Dermis microvascular lymphatic vessel endothelial cell (primary cell): ENCODE measurements at regions not wholly inside any gene's neighbourhood (a gene's known extent, or its start where the extent isn't known, plus 50 kb on each side); places are given as distances from the start of the nearest gene placed in this dataset.
A peak's percentile ranks its signal among the peaks of the same experiment; 100 is the strongest.
"Not testable (repeated sequence)": the region's sequence is repeated elsewhere in the genome, so short reads cannot be mapped to it uniquely, and the experiment has no call there.

ENCODE experiments used
- DNase-seq, 2 donors: peaks; one replicate each; pipeline versions ENCODE4 v3.0.0 to v3.0.0-alpha.2; 2010; ENCODE audit warnings: low read depth in 2 of 2

DNA sequence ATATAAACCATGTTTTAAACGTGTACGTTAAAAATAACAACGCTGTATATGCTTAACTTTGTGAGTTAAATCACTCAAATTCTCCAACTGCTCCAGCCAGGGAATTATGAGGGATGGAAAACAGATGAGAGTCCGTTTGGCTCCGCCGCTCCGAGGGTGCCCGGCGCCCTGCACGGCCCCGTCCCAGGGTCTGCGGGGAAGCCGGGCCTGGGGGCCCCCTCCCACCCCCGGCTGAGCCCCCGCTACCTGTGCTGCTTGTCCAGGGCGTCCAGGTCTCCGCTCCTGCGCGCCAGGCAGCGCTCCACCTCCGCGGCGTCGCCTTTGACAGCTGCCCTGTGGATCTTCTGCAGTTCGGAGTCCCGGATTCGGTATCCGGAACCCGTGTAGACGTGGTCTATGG is 415.5 kb downstream of the FOXD4L4 start:
- DNase-seq, result not testable (repeated sequence)

DNA sequence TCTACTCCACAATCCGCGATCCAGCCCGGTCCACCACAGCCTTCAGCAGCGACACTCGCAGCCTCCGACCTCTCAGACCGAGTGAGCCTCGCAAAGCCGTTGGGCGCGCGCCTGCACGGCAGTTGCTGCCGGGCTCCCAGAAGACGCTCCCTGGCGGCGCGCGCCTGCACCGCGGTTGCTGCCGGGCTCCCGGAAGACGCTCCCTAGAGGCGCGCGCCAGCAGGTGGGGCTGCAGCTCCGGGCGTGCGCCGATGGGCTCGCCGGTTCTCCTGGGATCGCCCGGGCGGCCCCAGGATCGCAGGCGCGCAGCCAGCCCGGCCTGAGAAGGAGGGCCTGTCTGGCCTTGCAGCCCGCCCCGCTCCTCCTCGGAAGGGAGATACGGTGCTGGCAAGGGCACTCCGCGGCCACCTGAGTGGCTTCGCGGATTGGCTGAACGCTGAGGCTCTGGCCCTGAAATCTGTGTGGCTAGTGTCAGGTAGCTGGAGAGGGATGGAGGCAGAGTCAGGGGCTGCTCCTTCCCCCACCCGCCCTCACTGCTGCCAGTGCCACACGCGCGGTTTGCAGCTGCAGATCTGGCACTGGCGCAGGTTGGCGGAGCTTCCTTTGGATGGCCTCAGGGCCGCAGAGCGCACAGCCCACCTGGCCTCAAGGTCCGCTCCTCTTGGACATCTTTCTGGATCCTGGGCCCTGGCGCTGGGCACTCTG is 416.2 kb downstream of the FOXD4L4 start:
- peak; percentile 4 to 74 for DNase-seq

DNA sequence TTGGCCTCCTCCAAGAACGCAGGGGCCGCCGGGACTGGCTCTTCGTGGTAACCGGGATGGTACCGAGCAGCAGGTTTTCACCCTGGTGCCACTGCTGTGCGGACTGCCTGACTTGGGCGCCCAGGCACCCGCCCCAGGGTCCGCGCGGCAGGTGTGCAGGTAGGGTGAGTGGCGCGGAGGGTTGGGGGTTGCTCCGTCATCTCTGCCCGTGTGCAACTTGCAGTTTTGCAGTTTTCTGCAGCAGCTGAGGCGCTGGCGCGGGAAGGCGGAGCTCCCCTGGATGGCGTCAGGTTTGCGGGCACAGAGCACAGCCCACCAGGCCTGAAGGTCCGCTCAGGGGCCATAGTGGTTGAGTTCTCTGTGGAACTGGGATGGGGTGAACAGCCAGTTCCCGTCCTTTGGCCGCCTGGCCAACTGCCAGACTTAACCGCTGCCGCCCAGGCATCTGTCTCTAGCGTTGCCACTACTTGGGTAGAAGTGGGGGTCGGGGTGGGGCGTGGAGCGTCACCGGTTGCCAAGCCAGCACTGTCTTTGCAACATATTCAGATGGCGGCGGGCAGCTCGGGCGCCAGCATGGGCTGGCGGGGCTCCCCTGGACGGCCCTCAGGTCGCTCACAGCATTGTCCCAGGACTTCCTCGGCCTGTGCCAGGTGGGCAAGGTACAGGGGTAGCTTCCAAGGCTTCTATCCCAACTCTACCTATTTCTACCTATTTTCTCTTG is 417.2 kb downstream of the FOXD4L4 start:
- not testable (repeated sequence) for DNase-seq

DNA sequence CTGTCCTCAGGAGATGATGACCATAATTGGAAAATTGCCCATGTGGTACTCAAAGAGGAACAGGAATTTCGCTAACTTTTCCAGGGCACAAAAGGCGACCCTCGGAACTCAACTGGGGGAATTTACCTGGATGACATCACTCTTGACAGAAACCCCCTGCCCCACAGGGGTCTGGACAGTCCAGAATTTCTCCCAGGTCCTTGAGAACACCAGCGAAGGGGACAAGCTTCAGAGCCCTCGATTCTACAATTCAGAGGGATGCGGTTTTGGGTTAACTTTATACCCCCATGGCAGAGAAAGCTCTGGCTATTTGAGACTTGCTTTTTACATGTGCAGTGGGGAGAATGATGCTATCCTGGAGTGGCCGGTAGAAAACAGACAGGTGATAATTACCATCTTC is 445.4 kb downstream of the FOXD4L4 start:
- not testable (repeated sequence) for DNase-seq

DNA sequence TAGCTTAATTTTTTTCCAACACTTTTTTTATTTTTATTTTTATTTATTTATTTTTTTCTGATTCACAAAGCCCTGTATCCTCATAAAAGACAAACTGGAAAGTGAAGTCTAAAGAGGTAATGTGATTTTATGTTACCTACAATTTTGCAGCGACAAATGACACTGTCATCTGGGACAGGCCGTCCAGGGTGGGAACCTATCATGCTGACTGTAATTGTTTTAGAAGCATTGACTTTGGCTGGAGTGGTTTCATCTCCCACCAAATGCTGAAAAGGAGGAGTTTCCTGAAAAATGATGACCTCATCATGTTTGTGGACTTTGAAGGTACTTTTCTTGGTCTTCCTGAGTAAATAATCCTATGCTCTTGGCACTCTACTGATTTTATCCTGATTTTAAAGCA is 446.7 kb downstream of the FOXD4L4 start:
- not testable (repeated sequence) for DNase-seq

DNA sequence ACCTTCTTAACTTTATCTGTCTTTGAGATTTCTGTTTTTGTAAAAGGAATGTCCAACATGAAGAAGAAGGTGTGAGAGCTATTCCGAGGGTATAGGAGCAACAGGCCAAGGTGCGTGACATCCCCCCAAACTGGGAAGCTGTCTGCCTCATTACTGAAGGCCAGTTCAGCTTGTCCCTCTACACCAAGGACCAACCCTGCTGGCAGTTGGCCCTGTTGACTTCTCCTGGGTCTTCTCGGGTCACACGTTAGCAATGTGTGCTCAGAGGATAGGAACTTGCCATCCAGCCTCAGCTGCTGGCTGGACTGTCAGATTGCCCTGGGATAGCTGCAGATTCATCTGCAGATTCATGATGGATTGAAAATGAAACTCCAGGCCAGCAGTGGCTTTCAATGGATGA is 460.3 kb downstream of the FOXD4L4 start:
- DNase-seq, result not testable (repeated sequence)

DNA sequence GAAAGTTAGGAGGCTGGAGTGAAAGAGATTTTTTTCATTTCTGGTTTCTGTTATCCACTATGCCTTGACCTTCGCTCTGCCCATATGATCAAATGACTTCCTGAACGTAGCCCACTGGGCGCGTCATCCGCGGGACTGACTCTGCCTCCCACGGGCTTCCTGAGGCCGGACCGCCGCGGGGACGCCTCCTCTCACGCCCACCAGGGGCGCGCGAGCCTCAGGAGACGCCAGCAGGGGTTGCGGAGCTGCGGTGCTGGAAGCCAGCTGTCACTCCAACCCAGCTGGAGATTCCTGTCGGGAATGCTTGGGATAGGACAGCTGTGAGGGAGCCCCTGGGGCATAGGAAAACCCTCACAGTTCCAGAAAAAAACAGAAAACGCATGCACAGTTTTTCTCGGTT is 461.5 kb downstream of the FOXD4L4 start:
- not testable (repeated sequence) for DNase-seq

DNA sequence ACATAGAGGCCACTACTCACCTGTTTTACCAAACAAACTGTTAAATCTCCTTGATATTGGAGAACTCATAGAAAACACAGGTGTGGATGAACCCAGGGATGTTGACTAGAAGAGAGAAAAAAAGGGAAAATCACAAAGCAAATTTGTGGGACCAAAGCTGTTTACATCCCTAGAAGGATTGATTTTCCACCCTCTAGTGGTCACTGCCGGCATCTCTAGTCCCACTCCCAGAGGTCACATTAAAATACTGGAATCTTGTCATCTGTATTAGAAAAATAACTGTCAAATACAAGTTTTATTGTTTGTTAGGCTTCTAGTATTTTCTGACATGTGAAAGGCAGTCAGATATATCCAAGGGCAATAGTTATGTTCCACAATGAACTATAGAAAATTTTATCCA is 469.7 kb downstream of the FOXD4L4 start:
- DNase-seq, result not testable (repeated sequence)

DNA sequence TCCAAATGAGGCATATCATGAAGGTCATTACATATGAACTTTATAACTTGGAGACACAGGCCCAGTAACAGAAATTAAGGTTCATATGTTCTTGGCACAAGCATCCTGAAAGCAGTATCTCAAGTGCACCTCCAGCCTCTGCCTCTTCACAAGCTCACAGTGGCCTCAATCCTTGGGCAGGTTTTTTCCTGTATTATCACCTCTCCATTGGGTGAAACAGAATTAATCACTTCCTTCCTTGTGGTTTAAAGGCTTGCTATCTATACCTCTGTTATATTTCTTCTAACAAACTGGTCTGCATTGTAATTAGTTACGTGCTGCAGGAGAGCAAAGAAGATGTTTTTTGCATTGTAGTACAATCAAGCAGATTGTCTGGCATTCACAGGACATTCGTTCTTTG is 471.0 kb downstream of the FOXD4L4 start:
- not testable (repeated sequence) for DNase-seq

DNA sequence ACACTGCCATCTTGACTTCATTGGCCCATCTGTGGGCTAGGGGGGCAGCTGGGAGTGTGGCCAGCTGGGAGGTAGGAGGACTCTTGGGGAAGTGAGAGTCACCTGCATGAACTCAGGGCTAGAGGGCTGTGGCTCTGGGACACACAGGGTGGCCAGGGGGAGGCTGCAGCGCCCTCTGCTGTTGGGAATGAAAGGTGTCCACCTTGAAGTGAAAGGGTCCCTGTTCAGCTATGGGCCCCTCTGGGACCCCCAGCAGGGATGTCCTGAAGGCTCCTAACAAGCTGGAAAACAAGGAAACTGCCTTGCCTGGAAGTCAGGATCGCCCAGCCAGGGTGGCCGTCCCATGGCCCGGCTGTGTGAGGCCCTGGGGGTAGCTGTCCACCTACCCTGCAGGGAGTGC is 507.8 kb downstream of the FOXD4L4 start:
- not testable (repeated sequence) for DNase-seq

DNA sequence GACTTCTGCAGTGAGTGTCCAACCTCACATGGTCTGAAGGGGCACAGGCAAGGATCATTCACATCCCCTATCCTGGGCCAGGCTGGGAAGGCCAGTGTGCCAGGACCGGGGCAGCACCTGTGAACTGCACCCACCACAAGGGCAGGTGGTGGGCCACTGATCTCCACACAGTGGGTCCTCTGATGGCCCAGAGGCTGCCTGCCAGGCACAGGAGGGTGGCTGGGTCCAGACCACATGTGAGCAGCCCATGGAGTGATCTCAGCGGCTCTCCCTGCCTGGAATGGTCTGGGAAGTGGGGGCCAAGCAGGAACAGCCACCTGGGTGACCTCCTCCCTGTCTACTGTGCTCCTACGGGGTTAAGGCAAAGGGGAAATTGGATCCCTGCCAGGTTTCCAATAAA is 508.5 kb downstream of the FOXD4L4 start:
- DNase-seq, result not testable (repeated sequence)

DNA sequence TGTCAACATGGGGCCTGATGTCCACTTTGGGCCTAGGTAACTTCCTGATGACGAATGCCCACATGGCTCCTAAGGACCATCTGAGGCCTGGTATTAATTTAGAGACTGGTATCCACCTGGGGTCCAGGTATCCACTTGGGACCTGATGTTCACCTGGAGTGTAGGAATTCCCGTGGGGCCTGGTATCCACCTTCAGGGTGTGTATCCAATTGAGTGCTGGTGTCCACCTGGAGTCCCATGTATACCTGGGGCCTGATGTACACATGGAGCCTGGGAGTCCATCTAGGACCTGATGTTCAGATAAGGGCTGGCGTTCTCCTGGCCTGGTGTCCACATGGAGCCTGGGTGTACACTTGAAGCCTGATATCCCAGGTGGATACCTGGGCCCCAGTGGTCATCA is 520.6 kb downstream of the FOXD4L4 start:
- DNase-seq, result not testable (repeated sequence)

DNA sequence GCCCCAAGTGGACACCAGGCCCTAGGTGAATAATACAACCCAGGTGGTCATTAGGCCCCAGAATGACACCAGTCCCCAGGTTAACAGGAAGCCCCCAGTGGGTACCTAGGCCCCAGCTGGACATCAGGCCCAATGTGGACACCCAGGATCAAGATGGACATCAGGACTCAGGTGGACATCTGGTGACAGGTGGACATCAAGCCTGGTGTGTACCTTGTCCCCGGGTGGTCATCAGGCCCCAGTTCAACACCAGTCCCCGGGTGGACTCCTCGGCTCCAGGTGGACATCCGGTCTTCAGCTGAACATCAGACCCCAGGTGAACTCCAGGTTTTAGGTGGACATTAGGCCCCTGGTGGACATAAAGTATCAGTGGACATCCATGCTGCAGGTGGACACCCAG is 524.6 kb downstream of the FOXD4L4 start:
- DNase-seq, result not testable (repeated sequence)

DNA sequence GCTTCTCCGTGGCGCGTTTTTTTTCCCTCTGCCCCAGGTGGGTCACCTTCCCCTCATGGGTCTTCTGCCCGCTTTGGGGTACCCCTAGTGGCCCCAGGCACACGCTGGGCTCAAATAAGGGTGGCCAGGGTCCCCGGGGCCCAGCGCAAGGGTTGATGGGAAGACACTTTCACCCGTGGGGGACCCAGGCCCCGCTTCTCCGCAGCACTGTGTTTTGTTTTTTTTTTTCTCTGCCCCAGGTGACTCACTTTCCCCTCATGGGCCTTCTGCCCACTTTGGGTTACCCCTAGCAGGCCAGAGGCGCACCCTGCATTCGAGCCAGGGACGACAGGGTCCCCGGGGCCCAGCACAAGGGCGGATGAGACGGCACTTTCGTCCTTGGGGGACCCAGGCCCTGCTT is 526.7 kb downstream of the FOXD4L4 start:
- not testable (repeated sequence) for DNase-seq

DNA sequence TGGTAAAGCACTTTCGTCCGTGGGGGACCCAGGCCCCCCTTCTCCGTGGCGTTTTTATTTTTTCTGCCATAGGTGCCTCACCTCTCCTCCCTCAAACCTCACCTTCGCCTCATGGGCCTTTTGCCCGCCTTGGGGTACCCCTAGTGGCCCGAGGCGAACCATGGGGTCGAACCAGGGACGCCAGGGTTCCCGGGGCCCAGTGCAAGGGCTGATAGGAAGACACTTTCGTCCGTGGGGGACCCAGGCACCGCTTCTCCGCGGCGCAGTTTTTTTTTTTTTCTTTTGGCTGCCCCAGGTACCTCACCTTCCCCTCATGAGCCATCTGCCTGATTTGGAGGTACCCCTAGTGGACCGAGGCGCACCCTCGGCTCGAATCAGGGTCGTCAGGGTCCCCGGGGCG is 527.8 kb downstream of the FOXD4L4 start:
- not testable (repeated sequence) for DNase-seq

DNA sequence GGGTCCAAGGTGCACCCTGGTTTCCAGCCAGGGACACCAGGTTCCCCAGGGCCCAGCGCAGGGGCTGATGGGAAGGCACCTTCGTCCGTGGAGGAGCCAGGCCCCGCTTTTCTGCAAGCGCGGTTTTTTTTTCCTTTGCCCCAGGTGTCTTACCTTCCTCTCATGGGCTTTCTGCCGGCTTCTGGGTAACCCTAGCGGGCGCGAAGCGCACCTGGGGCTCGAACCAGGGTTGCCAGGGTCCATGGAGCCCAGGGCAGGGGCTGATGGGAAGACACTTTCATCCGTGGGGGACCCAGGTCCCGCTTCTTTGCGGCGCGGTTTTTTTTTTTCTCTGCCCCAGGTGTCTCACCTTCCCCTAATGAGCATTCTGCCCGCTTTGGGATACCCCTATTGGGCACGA is 529.3 kb downstream of the FOXD4L4 start:
- not testable (repeated sequence) for DNase-seq

DNA sequence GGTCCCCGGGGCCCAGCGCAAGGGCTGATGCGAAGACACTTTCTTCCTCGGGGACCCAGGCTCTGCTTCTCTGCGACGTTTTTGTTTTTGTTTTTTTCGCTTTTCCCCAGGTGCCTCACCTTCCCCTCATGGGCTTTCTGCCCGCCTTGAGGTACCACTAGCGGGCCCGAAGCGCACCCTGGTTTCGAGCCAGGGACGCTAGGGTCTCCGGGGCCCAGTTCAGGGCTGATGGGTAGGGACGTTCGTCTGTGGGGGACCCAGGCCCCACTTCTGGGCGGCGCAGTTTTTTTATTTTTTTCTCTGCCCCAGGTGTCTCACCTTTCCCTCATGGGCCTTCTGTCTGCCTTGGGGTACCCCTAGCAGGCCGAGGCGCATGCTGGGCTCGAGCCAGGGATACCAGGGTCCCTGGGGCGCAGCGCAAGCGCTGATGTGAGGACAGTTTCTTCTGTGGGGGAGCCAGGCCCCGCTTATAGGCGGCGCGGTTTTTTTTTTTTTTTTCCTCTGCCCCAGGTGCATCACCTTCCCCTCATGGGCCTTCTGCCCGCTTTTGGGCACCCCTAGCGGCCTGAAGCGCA is 530.0 kb downstream of the FOXD4L4 start:
- DNase-seq, result not testable (repeated sequence)

DNA sequence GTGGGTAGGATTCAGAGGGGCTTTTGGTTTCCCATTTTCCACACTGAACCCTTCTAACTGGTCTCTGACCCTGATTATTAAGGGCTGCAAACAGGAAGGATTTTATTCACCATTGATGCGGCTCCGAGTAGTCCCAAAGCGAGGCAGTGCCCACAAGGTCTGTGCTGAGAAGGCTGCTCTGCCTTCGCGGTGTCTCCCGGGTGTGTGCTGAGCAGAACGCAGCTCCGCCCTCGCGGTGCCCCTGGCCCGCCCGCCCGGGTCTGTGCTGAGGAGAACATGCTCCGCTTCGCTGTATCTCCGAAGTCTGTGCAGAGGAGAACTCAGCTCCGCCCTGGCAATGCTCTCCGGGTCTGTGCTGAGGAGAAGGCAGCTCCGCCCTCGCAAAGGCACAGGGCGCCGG is 530.7 kb downstream of the FOXD4L4 start:
- not testable (repeated sequence) for DNase-seq

DNA sequence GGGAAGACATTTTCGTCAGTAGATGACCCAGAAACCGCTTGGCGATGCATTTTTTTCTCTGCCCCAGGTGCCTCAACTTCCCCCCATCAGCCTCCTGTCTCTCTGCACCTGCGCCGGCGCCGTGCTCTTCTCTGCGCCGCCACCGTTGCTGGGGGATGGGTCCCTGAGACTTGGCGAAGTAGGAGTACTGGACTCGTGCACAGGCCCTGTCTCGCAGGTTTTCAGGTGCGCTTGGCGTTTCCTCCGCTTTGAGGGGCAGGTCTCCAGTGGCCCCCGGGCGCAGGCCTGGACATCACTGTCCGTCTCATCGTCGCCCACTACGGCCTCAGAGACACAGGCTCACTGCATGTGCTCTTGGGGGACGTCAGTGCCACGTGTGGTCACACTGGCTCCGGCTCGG is 532.1 kb downstream of the FOXD4L4 start:
- not testable (repeated sequence) for DNase-seq

DNA sequence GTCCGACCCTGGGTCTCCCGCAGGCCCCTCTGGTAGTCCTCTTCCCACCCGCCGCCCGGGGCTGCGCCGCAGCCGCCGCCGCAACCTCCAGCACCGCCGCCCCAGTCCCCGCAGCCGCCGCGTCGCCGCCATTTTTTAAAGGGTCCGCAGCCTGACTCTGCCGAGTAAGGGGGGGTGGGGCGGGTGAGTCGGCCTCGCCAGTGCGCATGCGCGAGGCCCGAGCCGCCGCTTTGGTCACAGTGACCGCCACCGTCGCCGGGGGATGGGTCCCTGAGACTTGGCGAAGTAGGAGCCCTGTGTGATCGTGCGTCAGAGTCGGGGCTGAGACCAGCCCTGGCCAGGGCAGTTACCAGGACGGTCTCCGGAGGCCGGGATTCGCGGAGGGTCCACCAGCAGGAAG is 532.8 kb downstream of the FOXD4L4 start:
- not testable (repeated sequence) for DNase-seq

DNA sequence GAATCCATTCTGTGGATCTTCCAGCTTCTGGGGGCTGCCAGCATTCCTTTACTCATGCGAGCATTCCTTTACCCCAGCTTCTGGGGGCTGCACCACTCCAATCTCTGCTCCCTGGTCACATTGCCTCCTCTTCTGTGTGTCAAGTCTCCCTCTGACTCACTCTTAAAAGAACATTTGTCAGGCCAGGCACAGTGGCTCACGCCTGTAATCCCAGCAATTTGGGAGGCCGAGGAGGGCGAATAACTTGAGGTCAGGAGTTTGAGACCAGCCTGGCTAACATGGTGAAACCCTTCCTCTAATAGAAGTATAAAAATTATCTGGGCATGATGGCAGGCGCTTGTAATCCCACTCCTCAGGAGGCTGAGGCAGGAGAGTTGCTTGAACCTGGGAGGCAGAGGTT is 541.9 kb downstream of the FOXD4L4 start:
- DNase-seq, result not testable (repeated sequence)
